ENCODE measurements at regions not wholly inside any gene's neighbourhood (a gene's known extent, or its start where the extent isn't known, plus 50 kb on each side); places are given as distances from the start of the nearest gene placed in this dataset.
"Not testable (repeated sequence)": the region's sequence is repeated elsewhere in the genome, so short reads cannot be mapped to it uniquely, and the experiment has no call there.

- TF ChIP-seq ZFX (IDR thresholded peaks at IDR 0.05), result no peak
- TF ChIP-seq, protein P1, sequence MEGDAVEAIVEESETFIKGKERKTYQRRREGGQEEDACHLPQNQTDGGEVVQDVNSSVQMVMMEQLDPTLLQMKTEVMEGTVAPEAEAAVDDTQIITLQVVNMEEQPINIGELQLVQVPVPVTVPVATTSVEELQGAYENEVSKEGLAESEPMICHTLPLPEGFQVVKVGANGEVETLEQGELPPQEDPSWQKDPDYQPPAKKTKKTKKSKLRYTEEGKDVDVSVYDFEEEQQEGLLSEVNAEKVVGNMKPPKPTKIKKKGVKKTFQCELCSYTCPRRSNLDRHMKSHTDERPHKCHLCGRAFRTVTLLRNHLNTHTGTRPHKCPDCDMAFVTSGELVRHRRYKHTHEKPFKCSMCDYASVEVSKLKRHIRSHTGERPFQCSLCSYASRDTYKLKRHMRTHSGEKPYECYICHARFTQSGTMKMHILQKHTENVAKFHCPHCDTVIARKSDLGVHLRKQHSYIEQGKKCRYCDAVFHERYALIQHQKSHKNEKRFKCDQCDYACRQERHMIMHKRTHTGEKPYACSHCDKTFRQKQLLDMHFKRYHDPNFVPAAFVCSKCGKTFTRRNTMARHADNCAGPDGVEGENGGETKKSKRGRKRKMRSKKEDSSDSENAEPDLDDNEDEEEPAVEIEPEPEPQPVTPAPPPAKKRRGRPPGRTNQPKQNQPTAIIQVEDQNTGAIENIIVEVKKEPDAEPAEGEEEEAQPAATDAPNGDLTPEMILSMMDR (conservative IDR thresholded peaks at IDR 0.05), result no peak
- H3K27ac ChIP-seq, result no peak overlapping the region
These were observed 150.7 kb downstream of the BLID start for GRCh38 chr11:121965330-121965729.

GRCh38 chr11:121964591-121964990 is 151.4 kb downstream of the BLID start:
- H3K27ac ChIP-seq, result no peak overlapping the region
- TF ChIP-seq, protein P1 (conservative IDR thresholded peaks at IDR 0.05), result no peak
- TF ChIP-seq ZFX (IDR thresholded peaks at IDR 0.05), result no peak

GRCh38 chr11:121963846-121964245 is 152.2 kb downstream of the BLID start:
- H3K27ac ChIP-seq, result not testable (repeated sequence)

GRCh38 chr11:121961321-121961801 is 154.7 kb downstream of the BLID start:
- TF ChIP-seq, protein P1 (conservative IDR thresholded peaks at IDR 0.05), result no peak
- TF ChIP-seq ZFX (IDR thresholded peaks at IDR 0.05), result no peak
- H3K27ac ChIP-seq, result no peak overlapping the region

DNA sequence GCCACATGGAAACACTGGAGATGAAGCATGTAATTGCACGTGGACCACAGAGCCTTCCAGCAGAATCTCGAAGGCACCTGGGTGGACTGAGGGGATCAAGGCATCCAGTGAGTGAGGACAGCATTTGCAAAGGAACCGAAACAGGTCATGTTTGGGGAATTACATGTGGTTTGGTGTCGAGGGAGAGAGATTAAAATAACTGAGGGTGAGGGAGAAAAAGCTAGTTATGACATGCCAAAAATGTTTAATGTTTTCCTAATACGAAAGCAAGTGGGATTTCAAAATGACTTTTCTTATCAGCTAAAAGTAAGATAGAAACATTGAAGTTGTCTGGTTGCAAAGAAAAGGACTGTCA is 157.1 kb downstream of the BLID start:
- no peak overlapping the region for H3K27ac ChIP-seq
- TF ChIP-seq, protein P1 (conservative IDR thresholded peaks at IDR 0.05), result no peak
- no peak for TF ChIP-seq ZFX (IDR thresholded peaks at IDR 0.05)

DNA sequence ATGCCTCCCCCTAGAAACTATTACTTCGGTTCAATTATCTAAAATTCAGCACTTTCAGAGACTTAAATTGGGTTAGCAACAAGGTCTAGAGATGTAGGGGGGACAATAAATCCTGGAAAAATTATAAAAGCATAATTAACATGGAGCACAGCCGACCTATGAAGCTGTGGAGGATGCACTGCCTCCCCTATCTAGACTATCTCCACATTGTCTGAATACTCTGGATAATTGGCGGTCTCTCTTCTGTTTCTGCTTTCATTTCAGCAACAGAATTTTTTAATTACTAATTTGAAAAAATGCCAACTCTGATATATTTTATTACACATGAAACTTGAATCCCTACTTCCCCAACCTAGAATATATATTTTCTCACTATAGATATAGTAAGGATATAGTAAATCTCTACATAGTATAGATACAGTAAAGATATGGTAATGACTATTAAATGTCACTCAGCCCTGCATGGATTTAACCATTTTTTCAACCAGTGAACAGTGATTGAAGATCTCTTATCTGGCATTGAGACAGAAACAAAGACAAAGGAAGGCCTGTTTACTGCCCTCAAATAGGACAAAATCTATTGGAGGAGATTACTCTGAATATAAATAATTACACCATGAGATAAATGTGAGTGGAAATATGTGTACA is 157.6 kb downstream of the BLID start:
- TF ChIP-seq, protein P1 (conservative IDR thresholded peaks at IDR 0.05), result no peak
- no peak for TF ChIP-seq ZFX (IDR thresholded peaks at IDR 0.05)
- no peak overlapping the region for H3K27ac ChIP-seq

- no peak for TF ChIP-seq ZFX (IDR thresholded peaks at IDR 0.05)
- TF ChIP-seq, protein P1 (conservative IDR thresholded peaks at IDR 0.05), result no peak
- no peak overlapping the region for H3K27ac ChIP-seq
These were observed 162.9 kb downstream of the BLID start for GRCh38 chr11:121953122-121953521.

GRCh38 chr11:121950160-121950559 is 165.9 kb downstream of the BLID start:
- TF ChIP-seq, protein P1 (conservative IDR thresholded peaks at IDR 0.05), result no peak
- TF ChIP-seq ZFX (IDR thresholded peaks at IDR 0.05), result no peak
- H3K27ac ChIP-seq, result no peak overlapping the region

Data from C4-2B (cell line).